ENCODE measurements at regions not wholly inside any gene's neighbourhood (a gene's known extent, or its start where the extent isn't known, plus 50 kb on each side); places are given as distances from the start of the nearest gene placed in this dataset.

- H3K4me3 ChIP-seq (ENCODE audit: insufficient read depth, low read depth, low read length, poor library complexity, severe bottlenecking) = no peak overlapping the region
- DNase-seq = no peak
- no peaks in the 10 kb centered on the region for H3K27me3 ChIP-seq (replicated peaks; ENCODE audit: control insufficient read depth, insufficient read depth, low read length, poor library complexity, severe bottlenecking)
- H3K9me3 ChIP-seq (ENCODE audit: control insufficient read depth, low read length) = no peaks in the 10 kb centered on the region
- no peaks in the 10 kb centered on the region for H3K4me1 ChIP-seq (ENCODE audit: control insufficient read depth, insufficient read depth, low read length, poor library complexity, severe bottlenecking)
- H3K27ac ChIP-seq (ENCODE audit: insufficient read depth, low read length, poor library complexity, severe bottlenecking) = no peak overlapping the region
- H3K36me3 ChIP-seq (ENCODE audit: control insufficient read depth, insufficient read depth, low read length) = no peaks in the 10 kb centered on the region
Measured at GRCh38 chr12:126343321-126343720, 1278.1 kb downstream of the AACS start.

- Histone ChIP-seq H3K4me1 (ENCODE audit: control insufficient read depth, insufficient read depth, low read length, poor library complexity, severe bottlenecking) (no peaks in the 10 kb centered on the region), H3K4me3 (ENCODE audit: insufficient read depth, low read depth, low read length, poor library complexity, severe bottlenecking) (no peak overlapping the region), H3K27me3 (replicated peaks; ENCODE audit: control insufficient read depth, insufficient read depth, low read length, poor library complexity, severe bottlenecking) (no peaks in the 10 kb centered on the region), H3K9me3 (ENCODE audit: control insufficient read depth, low read length) (no peaks in the 10 kb centered on the region), H3K36me3 (ENCODE audit: control insufficient read depth, insufficient read depth, low read length) (no peaks in the 10 kb centered on the region), H3K27ac (ENCODE audit: insufficient read depth, low read length, poor library complexity, severe bottlenecking) (no peak overlapping the region)
- DNase-seq = no peak
Measured at GRCh38 chr12:126346087-126346486, 1280.9 kb downstream of the AACS start.

DNA sequence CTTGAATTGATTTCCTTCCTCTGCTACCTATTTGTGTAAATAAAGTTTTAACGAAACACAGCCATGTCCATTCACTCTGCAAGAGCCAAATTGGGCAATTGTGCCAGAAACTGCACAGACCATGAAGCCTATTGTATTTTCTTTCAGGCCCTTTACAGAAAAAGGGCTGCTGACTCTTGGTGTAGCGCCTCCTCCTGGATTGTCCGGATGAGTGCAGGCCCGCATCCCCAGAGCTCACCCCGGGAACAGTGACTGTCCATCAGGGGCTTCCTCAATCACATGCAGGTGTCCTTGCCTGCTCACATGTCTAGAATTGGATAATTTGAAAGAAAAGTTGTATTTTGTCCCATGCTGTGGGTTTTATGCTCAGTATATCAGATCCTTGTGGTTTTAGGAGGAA, 1282.2 kb downstream of the AACS start:
- Histone ChIP-seq H3K27me3 (replicated peaks; ENCODE audit: control insufficient read depth, insufficient read depth, low read length, poor library complexity, severe bottlenecking) (no peaks in the 10 kb centered on the region), H3K4me3 (ENCODE audit: insufficient read depth, low read depth, low read length, poor library complexity, severe bottlenecking) (no peak overlapping the region), H3K9me3 (ENCODE audit: control insufficient read depth, low read length) (no peaks in the 10 kb centered on the region), H3K4me1 (ENCODE audit: control insufficient read depth, insufficient read depth, low read length, poor library complexity, severe bottlenecking) (no peaks in the 10 kb centered on the region), H3K27ac (ENCODE audit: insufficient read depth, low read length, poor library complexity, severe bottlenecking) (no peak overlapping the region), H3K36me3 (ENCODE audit: control insufficient read depth, insufficient read depth, low read length) (no peaks in the 10 kb centered on the region)
- DNase-seq = no peak

DNA sequence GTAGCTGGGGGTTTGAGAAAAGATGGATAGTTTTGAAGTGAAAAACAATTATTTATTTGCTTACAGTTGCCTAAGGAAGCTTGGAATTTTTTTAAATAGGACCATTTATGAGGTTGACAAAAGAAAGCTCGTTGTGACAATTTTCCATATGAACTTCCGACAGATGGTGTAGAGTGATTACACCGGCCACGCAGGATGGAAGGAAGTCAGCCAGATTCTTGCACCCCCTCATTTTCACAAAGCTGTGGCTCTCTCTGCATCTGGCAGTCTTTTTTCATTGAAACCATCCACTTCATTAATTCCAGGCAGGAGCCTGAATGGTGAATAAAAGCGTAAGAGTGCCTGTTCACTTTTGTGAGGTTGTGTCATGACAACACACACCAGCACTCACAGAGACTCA, 1284.1 kb downstream of the AACS start:
- Histone ChIP-seq H3K27ac (ENCODE audit: insufficient read depth, low read length, poor library complexity, severe bottlenecking) (no peak overlapping the region), H3K4me1 (ENCODE audit: control insufficient read depth, insufficient read depth, low read length, poor library complexity, severe bottlenecking) (no peaks in the 10 kb centered on the region), H3K9me3 (ENCODE audit: control insufficient read depth, low read length) (no peaks in the 10 kb centered on the region), H3K36me3 (ENCODE audit: control insufficient read depth, insufficient read depth, low read length) (no peaks in the 10 kb centered on the region), H3K4me3 (ENCODE audit: insufficient read depth, low read depth, low read length, poor library complexity, severe bottlenecking) (no peak overlapping the region), H3K27me3 (replicated peaks; ENCODE audit: control insufficient read depth, insufficient read depth, low read length, poor library complexity, severe bottlenecking) (no peaks in the 10 kb centered on the region)
- no peak for DNase-seq

DNA sequence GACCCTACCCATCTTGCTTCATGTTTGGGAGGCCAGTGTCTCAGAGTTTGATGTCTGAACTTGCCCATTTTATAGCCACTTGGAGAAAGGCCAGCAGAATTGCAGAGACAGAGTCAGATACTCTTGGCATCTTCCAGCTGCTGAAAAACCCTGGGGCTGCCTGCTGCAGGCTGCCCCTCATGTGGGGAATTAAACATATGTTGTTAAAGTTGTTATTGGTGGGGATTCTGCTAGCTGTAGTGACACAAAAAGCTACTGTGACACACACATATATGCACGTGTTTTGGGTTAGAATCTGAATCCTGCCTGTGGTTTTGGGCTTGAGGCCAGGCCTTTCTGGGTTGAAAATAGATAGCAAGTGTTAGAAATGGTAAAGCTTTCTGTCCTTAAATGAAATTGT, 1288.4 kb downstream of the AACS start:
- Histone ChIP-seq H3K36me3 (ENCODE audit: control insufficient read depth, insufficient read depth, low read length) (no peaks in the 10 kb centered on the region), H3K9me3 (ENCODE audit: control insufficient read depth, low read length) (no peaks in the 10 kb centered on the region), H3K4me1 (ENCODE audit: control insufficient read depth, insufficient read depth, low read length, poor library complexity, severe bottlenecking) (no peaks in the 10 kb centered on the region), H3K27me3 (replicated peaks; ENCODE audit: control insufficient read depth, insufficient read depth, low read length, poor library complexity, severe bottlenecking) (no peaks in the 10 kb centered on the region), H3K27ac (ENCODE audit: insufficient read depth, low read length, poor library complexity, severe bottlenecking) (no peak overlapping the region), H3K4me3 (ENCODE audit: insufficient read depth, low read depth, low read length, poor library complexity, severe bottlenecking) (no peak overlapping the region)
- no peak for DNase-seq

- Histone ChIP-seq H3K9me3 (ENCODE audit: control insufficient read depth, low read length) (no peaks in the 10 kb centered on the region), H3K4me1 (ENCODE audit: control insufficient read depth, insufficient read depth, low read length, poor library complexity, severe bottlenecking) (no peaks in the 10 kb centered on the region), H3K27me3 (replicated peaks; ENCODE audit: control insufficient read depth, insufficient read depth, low read length, poor library complexity, severe bottlenecking) (no peaks in the 10 kb centered on the region), H3K27ac (ENCODE audit: insufficient read depth, low read length, poor library complexity, severe bottlenecking) (no peak overlapping the region), H3K36me3 (ENCODE audit: control insufficient read depth, insufficient read depth, low read length) (no peaks in the 10 kb centered on the region), H3K4me3 (ENCODE audit: insufficient read depth, low read depth, low read length, poor library complexity, severe bottlenecking) (no peak overlapping the region)
- no peak for DNase-seq
Measured at GRCh38 chr12:126354633-126355032, 1289.4 kb downstream of the AACS start.

DNA sequence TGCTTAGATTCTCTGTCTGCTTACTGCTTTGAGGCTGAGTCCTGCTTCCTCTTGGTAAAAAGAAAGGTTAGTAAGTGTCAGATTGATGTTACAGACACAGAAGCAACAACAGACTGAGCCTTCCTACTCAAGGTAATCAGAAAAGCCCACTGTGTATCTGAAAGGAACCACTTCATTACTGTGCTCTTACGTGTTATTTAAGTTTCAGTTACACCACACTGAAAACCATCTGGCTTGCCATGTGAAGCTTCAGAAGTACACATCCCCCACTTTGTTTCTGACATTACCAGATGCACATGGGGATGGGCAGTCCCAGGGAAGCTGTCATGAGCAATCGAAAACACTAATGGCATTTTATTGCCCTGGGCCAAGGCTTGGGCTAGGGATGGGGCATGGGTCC, 1290.1 kb downstream of the AACS start:
- Histone ChIP-seq H3K27me3 (replicated peaks; ENCODE audit: control insufficient read depth, insufficient read depth, low read length, poor library complexity, severe bottlenecking) (no peaks in the 10 kb centered on the region), H3K27ac (ENCODE audit: insufficient read depth, low read length, poor library complexity, severe bottlenecking) (no peak overlapping the region), H3K9me3 (ENCODE audit: control insufficient read depth, low read length) (no peaks in the 10 kb centered on the region), H3K4me3 (ENCODE audit: insufficient read depth, low read depth, low read length, poor library complexity, severe bottlenecking) (no peak overlapping the region), H3K4me1 (ENCODE audit: control insufficient read depth, insufficient read depth, low read length, poor library complexity, severe bottlenecking) (no peaks in the 10 kb centered on the region), H3K36me3 (ENCODE audit: control insufficient read depth, insufficient read depth, low read length) (no peaks in the 10 kb centered on the region)
- no peak for DNase-seq

DNA sequence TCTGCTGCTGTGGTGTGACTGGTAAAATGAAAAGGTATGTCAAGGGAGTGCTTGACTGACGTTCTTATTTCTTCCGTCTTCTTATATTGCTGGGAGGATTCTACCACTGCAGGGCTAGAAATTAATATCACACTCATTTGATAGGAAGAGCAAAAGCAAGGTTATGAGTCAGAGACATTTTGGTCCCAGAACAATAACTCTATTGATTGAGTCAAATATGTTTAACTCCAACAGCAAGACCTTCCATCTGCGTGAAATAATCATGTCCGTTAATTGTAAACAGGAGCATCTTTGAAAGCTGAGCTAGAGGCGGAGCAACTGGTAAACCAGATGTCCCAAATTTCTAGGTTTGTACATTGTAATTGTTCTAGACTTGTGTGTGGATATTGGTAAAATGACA, 1293.6 kb downstream of the AACS start:
- H3K4me3 ChIP-seq (ENCODE audit: insufficient read depth, low read depth, low read length, poor library complexity, severe bottlenecking) = no peak overlapping the region
- no peaks in the 10 kb centered on the region for H3K27me3 ChIP-seq (replicated peaks; ENCODE audit: control insufficient read depth, insufficient read depth, low read length, poor library complexity, severe bottlenecking)
- H3K4me1 ChIP-seq (ENCODE audit: control insufficient read depth, insufficient read depth, low read length, poor library complexity, severe bottlenecking) = no peaks in the 10 kb centered on the region
- no peak overlapping the region for H3K27ac ChIP-seq (ENCODE audit: insufficient read depth, low read length, poor library complexity, severe bottlenecking)
- DNase-seq = no peak
- no peaks in the 10 kb centered on the region for H3K36me3 ChIP-seq (ENCODE audit: control insufficient read depth, insufficient read depth, low read length)
- no peaks in the 10 kb centered on the region for H3K9me3 ChIP-seq (ENCODE audit: control insufficient read depth, low read length)

DNA sequence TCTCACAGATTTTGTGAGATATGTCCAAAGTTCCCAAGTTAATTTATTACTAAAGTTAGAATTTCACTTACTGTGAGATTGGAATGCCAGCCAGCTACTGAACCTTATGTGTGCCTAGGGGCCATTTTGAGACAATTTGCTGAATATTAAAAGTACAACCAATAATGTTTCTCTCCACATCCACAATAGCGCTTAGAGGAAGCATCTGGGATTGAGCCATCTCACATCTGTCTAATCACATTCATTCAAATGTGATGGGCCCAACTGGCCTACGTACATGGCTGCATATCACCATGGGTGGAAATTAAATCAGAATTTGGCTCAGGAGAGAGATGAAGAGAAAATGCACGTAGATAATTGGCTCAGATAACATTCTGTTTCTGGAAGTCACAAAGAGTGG, 1294.0 kb downstream of the AACS start:
- H3K36me3 ChIP-seq (ENCODE audit: control insufficient read depth, insufficient read depth, low read length) = no peaks in the 10 kb centered on the region
- H3K4me3 ChIP-seq (ENCODE audit: insufficient read depth, low read depth, low read length, poor library complexity, severe bottlenecking) = no peak overlapping the region
- no peaks in the 10 kb centered on the region for H3K27me3 ChIP-seq (replicated peaks; ENCODE audit: control insufficient read depth, insufficient read depth, low read length, poor library complexity, severe bottlenecking)
- DNase-seq = no peak
- H3K27ac ChIP-seq (ENCODE audit: insufficient read depth, low read length, poor library complexity, severe bottlenecking) = no peak overlapping the region
- no peaks in the 10 kb centered on the region for H3K4me1 ChIP-seq (ENCODE audit: control insufficient read depth, insufficient read depth, low read length, poor library complexity, severe bottlenecking)
- no peaks in the 10 kb centered on the region for H3K9me3 ChIP-seq (ENCODE audit: control insufficient read depth, low read length)

GRCh38 chr12:126361804-126362203, 1296.6 kb downstream of the AACS start:
- Histone ChIP-seq H3K27ac (ENCODE audit: insufficient read depth, low read length, poor library complexity, severe bottlenecking) (no peak overlapping the region), H3K4me3 (ENCODE audit: insufficient read depth, low read depth, low read length, poor library complexity, severe bottlenecking) (no peak overlapping the region), H3K27me3 (replicated peaks; ENCODE audit: control insufficient read depth, insufficient read depth, low read length, poor library complexity, severe bottlenecking) (no peaks in the 10 kb centered on the region), H3K4me1 (ENCODE audit: control insufficient read depth, insufficient read depth, low read length, poor library complexity, severe bottlenecking) (no peaks in the 10 kb centered on the region), H3K36me3 (ENCODE audit: control insufficient read depth, insufficient read depth, low read length) (no peaks in the 10 kb centered on the region), H3K9me3 (ENCODE audit: control insufficient read depth, low read length) (no peaks in the 10 kb centered on the region)
- no peak for DNase-seq

- no peaks in the 10 kb centered on the region for H3K4me1 ChIP-seq (ENCODE audit: control insufficient read depth, insufficient read depth, low read length, poor library complexity, severe bottlenecking)
- no peaks in the 10 kb centered on the region for H3K27me3 ChIP-seq (replicated peaks; ENCODE audit: control insufficient read depth, insufficient read depth, low read length, poor library complexity, severe bottlenecking)
Measured at GRCh38 chr12:126362493-126362892, 1297.3 kb downstream of the AACS start.

More at GRCh38 chr12:126362493-126362892, 1297.3 kb downstream of the AACS start:
- H3K27ac ChIP-seq (ENCODE audit: insufficient read depth, low read length, poor library complexity, severe bottlenecking) = no peak overlapping the region
- H3K9me3 ChIP-seq (ENCODE audit: control insufficient read depth, low read length) = no peaks in the 10 kb centered on the region
- H3K36me3 ChIP-seq (ENCODE audit: control insufficient read depth, insufficient read depth, low read length) = no peaks in the 10 kb centered on the region
- no peak overlapping the region for H3K4me3 ChIP-seq (ENCODE audit: insufficient read depth, low read depth, low read length, poor library complexity, severe bottlenecking)
- DNase-seq = no peak

Measured in effector memory CD4-positive, alpha-beta T cell (primary cell).